Liver (tissue), 8 donors: ENCODE measurements at regions not wholly inside any gene's neighbourhood (a gene's known extent, or its start where the extent isn't known, plus 50 kb on each side); places are given as distances from the start of the nearest gene placed in this dataset.

Source experiments
- DNase-seq: peaks from one replicate; pipeline ENCODE4 v3.0.0-alpha.2; 2017; ENCODE audit warnings: low spot score
- H3K27ac ChIP-seq, 2 donors: one replicate each; pipeline ENCODE4 v1.7.0; 2013; ENCODE audit warnings: inconsistent platforms in 2 of 2, low read length in 2 of 2, control low read depth in 1 of 2, low read depth in 1 of 2, mild to moderate bottlenecking in 1 of 2
- H3K27me3 ChIP-seq, 4 donors: one replicate each; pipeline versions ENCODE4 v1.6.1 to v1.7.0; 2013; ENCODE audit warnings: low read length in 3 of 4, inconsistent platforms in 1 of 4, mild to moderate bottlenecking in 1 of 4, moderate library complexity in 1 of 4; ENCODE audit not compliant: control insufficient read depth in 4 of 4, insufficient read depth in 4 of 4
- H3K36me3 ChIP-seq, 4 donors: one replicate each; pipeline versions ENCODE4 v1.6.1 to v1.7.0; 2013; ENCODE audit warnings: low read length in 3 of 4, mild to moderate bottlenecking in 3 of 4, low read depth in 1 of 4, moderate library complexity in 1 of 4; ENCODE audit not compliant: control insufficient read depth in 4 of 4, insufficient read depth in 3 of 4
- H3K4me1 ChIP-seq, 4 donors: one replicate each; pipeline versions ENCODE4 v1.6.1 to v1.7.0; 2013; ENCODE audit warnings: low read length in 3 of 4, mild to moderate bottlenecking in 3 of 4, moderate library complexity in 1 of 4; ENCODE audit not compliant: control insufficient read depth in 4 of 4, insufficient read depth in 4 of 4
- H3K4me3 ChIP-seq, 3 donors: one replicate each; pipeline versions ENCODE4 v1.6.1 to v1.7.0; 2013; ENCODE audit warnings: low read length in 3 of 3, control low read depth in 1 of 3, low read depth in 1 of 3, mild to moderate bottlenecking in 1 of 3
- H3K9ac ChIP-seq, 2 donors: one replicate each; pipeline ENCODE4 v1.7.0; 2013; ENCODE audit warnings: low read length in 2 of 2, mild to moderate bottlenecking in 2 of 2, moderate library complexity in 2 of 2, control low read depth in 1 of 2, low read depth in 1 of 2
- H3K9me3 ChIP-seq, 4 donors: one replicate each; pipeline versions ENCODE4 v1.6.1 to v1.7.0; 2013; ENCODE audit warnings: low read length in 3 of 4; ENCODE audit not compliant: control insufficient read depth in 4 of 4
- EGR1 ChIP-seq, 2 donors: IDR thresholded peaks; 2 replicates each; pipeline ENCODE4 v1.6.1; 2016 to 2018; ENCODE audit warnings: antibody characterized with exemption in 2 of 2, low read depth in 2 of 2
- FOXA1 ChIP-seq: IDR thresholded peaks from 2 replicates; pipeline ENCODE4 v1.6.1; 2016; ENCODE audit warnings: antibody characterized with exemption
- FOXA2 ChIP-seq: IDR thresholded peaks from 2 replicates; pipeline ENCODE4 v1.6.1; 2016; ENCODE audit warnings: antibody characterized with exemption
- GABPA ChIP-seq, 2 donors: IDR thresholded peaks in 1 of 2; conservative IDR thresholded peaks in 1 of 2; 2 replicates each; pipeline ENCODE4 v1.6.1; 2016; ENCODE audit warnings: antibody characterized with exemption in 2 of 2, mild to moderate bottlenecking in 1 of 2, moderate library complexity in 1 of 2
- HNF4A ChIP-seq, 2 donors: conservative IDR thresholded peaks; 2 replicates each; pipeline ENCODE4 v1.6.1; 2016; ENCODE audit warnings: antibody characterized with exemption in 2 of 2, mild to moderate bottlenecking in 2 of 2
- HNF4G ChIP-seq: IDR thresholded peaks from 2 replicates; pipeline ENCODE4 v1.6.1; 2016; ENCODE audit warnings: antibody characterized with exemption
- JUND ChIP-seq, 2 donors: IDR thresholded peaks; 2 replicates each; pipeline ENCODE4 v1.6.1; 2016; ENCODE audit warnings: antibody characterized with exemption in 2 of 2
- RAD21 ChIP-seq, 2 donors: IDR thresholded peaks; 2 replicates each; pipeline ENCODE4 v1.6.1; 2016; ENCODE audit warnings: antibody characterized with exemption in 2 of 2, mild to moderate bottlenecking in 2 of 2
- RXRA ChIP-seq, 2 donors: IDR thresholded peaks; 2 replicates each; pipeline ENCODE4 v1.6.1; 2017 to 2018; ENCODE audit warnings: antibody characterized with exemption in 2 of 2, mild to moderate bottlenecking in 1 of 2
- SP1 ChIP-seq: IDR thresholded peaks from 2 replicates; pipeline ENCODE4 v1.6.1; 2018; ENCODE audit warnings: antibody characterized with exemption, mild to moderate bottlenecking
- TAF1 ChIP-seq: conservative IDR thresholded peaks from 2 replicates; pipeline ENCODE4 v1.6.1; 2016; ENCODE audit warnings: antibody characterized with exemption, mild to moderate bottlenecking
- YY1 ChIP-seq: IDR thresholded peaks from 2 replicates; pipeline ENCODE4 v1.6.1; 2016; ENCODE audit warnings: antibody characterized with exemption, mild to moderate bottlenecking
- WGBS: extraction: QIAGEN DNeasy Blood & Tissue Kit; methylation state at CpG from one replicate; pipeline ENCODE4 v1.1.7; 2013; 5-methylcytosine and 5-hydroxymethylcytosine counted together
- TF ChIP-seq, protein P1 (sequence below): IDR thresholded peaks from 2 replicates; pipeline ENCODE4 v1.6.1; 2016; ENCODE audit warnings: antibody characterized with exemption
- TF ChIP-seq, protein P2 (sequence below): fragments of 150-350 bp; IDR thresholded peaks from 2 replicates; pipeline ENCODE4 v1.5.1; 2017; ENCODE audit warnings: improper control_type of control experiment, low read depth, low read length; ENCODE audit not compliant: missing input control
- TF ChIP-seq, protein P3 (sequence below): IDR thresholded peaks from 2 replicates; pipeline ENCODE4 v1.6.1; 2016; ENCODE audit warnings: antibody characterized with exemption, mild to moderate bottlenecking
- TF ChIP-seq, protein P4 (sequence below): IDR thresholded peaks from 2 replicates; pipeline ENCODE4 v1.6.1; 2016; ENCODE audit warnings: antibody characterized with exemption
- donor health status: healthy.
- donor health status: healthy.
- donor health status: healthy.
- donor health status: healthy.
- donor health status: healthy.

DNA sequence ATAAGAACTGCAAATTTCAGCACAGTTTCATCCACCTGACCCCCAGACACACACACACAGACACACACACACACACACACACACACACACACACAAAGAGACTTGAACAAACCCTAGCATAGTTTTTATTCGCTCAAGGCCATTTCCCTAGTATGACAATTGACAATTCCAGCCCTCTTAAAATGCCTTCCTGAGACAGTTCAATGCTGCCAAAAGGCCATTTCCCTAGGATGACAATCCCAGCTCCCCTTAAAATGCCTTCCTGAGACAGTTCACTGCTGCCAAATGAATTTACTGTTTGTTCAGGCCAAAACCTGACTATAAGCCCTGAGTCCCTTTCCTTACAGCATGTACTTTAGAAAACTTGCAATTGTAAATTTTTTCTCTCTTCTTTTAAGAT is 259.5 kb upstream of the SLC7A11 start:
- Histone ChIP-seq H3K4me3 (no peak overlapping the region), H3K36me3 (no peaks in the 10 kb centered on the region), H3K27ac (no peak overlapping the region), H3K9ac (no peak overlapping the region), H3K4me1 (no peaks in the 10 kb centered on the region), H3K9me3 (no peaks in the 10 kb centered on the region), H3K27me3 (no peaks in the 10 kb centered on the region)
- WGBS = 82% methylated on average over 1 of the region's 1 CpG
- no peak for DNase-seq
- TF ChIP-seq, protein P1, sequence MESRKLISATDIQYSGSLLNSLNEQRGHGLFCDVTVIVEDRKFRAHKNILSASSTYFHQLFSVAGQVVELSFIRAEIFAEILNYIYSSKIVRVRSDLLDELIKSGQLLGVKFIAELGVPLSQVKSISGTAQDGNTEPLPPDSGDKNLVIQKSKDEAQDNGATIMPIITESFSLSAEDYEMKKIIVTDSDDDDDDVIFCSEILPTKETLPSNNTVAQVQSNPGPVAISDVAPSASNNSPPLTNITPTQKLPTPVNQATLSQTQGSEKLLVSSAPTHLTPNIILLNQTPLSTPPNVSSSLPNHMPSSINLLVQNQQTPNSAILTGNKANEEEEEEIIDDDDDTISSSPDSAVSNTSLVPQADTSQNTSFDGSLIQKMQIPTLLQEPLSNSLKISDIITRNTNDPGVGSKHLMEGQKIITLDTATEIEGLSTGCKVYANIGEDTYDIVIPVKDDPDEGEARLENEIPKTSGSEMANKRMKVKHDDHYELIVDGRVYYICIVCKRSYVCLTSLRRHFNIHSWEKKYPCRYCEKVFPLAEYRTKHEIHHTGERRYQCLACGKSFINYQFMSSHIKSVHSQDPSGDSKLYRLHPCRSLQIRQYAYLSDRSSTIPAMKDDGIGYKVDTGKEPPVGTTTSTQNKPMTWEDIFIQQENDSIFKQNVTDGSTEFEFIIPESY = no peak
- TF ChIP-seq EGR1 (IDR thresholded peaks at IDR 0.05; ENCODE audit: low read depth in 2 of 2) (no peak), SP1 (no peak), GABPA (IDR thresholded peaks at IDR 0.05 in 1 of 2, conservative IDR thresholded peaks at IDR 0.05 in 1 of 2) (no peak), RXRA (IDR thresholded peaks at IDR 0.05) (no peak), HNF4G (no peak), RAD21 (IDR thresholded peaks at IDR 0.05) (no peak), TAF1 (no peak), HNF4A (conservative IDR thresholded peaks at IDR 0.05) (no peak), JUND (IDR thresholded peaks at IDR 0.05) (no peak)
- TF ChIP-seq, protein P2, sequence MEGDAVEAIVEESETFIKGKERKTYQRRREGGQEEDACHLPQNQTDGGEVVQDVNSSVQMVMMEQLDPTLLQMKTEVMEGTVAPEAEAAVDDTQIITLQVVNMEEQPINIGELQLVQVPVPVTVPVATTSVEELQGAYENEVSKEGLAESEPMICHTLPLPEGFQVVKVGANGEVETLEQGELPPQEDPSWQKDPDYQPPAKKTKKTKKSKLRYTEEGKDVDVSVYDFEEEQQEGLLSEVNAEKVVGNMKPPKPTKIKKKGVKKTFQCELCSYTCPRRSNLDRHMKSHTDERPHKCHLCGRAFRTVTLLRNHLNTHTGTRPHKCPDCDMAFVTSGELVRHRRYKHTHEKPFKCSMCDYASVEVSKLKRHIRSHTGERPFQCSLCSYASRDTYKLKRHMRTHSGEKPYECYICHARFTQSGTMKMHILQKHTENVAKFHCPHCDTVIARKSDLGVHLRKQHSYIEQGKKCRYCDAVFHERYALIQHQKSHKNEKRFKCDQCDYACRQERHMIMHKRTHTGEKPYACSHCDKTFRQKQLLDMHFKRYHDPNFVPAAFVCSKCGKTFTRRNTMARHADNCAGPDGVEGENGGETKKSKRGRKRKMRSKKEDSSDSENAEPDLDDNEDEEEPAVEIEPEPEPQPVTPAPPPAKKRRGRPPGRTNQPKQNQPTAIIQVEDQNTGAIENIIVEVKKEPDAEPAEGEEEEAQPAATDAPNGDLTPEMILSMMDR = no peak
- TF ChIP-seq, protein P3, sequence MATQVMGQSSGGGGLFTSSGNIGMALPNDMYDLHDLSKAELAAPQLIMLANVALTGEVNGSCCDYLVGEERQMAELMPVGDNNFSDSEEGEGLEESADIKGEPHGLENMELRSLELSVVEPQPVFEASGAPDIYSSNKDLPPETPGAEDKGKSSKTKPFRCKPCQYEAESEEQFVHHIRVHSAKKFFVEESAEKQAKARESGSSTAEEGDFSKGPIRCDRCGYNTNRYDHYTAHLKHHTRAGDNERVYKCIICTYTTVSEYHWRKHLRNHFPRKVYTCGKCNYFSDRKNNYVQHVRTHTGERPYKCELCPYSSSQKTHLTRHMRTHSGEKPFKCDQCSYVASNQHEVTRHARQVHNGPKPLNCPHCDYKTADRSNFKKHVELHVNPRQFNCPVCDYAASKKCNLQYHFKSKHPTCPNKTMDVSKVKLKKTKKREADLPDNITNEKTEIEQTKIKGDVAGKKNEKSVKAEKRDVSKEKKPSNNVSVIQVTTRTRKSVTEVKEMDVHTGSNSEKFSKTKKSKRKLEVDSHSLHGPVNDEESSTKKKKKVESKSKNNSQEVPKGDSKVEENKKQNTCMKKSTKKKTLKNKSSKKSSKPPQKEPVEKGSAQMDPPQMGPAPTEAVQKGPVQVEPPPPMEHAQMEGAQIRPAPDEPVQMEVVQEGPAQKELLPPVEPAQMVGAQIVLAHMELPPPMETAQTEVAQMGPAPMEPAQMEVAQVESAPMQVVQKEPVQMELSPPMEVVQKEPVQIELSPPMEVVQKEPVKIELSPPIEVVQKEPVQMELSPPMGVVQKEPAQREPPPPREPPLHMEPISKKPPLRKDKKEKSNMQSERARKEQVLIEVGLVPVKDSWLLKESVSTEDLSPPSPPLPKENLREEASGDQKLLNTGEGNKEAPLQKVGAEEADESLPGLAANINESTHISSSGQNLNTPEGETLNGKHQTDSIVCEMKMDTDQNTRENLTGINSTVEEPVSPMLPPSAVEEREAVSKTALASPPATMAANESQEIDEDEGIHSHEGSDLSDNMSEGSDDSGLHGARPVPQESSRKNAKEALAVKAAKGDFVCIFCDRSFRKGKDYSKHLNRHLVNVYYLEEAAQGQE = no peak
- TF ChIP-seq, protein P4, sequence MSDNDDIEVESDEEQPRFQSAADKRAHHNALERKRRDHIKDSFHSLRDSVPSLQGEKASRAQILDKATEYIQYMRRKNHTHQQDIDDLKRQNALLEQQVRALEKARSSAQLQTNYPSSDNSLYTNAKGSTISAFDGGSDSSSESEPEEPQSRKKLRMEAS = no peak

DNA sequence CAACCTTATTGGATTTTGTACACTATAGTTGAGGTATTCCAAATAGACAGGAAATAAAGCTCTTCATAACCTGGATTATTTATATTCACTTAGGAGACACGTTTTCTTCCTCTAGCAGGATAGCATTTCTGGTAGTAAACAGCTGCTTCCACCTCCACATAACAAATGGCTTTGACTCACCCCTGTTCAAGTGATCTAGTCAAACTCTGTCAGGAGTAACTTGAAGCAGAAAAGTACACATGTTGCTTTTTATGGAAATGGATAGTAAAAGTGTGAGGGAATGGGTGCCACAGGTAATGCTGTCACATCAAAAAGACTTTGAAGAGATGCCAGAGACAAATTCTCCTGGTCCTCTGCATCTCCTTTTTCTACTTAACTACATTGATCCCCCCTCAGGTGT is 258.7 kb upstream of the SLC7A11 start:
- H3K4me1 ChIP-seq = no peaks in the 10 kb centered on the region
- H3K4me3 ChIP-seq = no peak overlapping the region
- H3K27ac ChIP-seq = no peak overlapping the region
- H3K9me3 ChIP-seq = no peaks in the 10 kb centered on the region
- TF ChIP-seq HNF4A (conservative IDR thresholded peaks at IDR 0.05) (no peak), HNF4G (no peak), FOXA1 (no peak), SP1 (no peak), FOXA2 (no peak), TAF1 (no peak), RAD21 (IDR thresholded peaks at IDR 0.05) (no peak), RXRA (IDR thresholded peaks at IDR 0.05) (no peak), YY1 (no peak), JUND (IDR thresholded peaks at IDR 0.05) (no peak), GABPA (IDR thresholded peaks at IDR 0.05 in 1 of 2, conservative IDR thresholded peaks at IDR 0.05 in 1 of 2) (no peak)
- TF ChIP-seq, protein P3 = no peak
- no peaks in the 10 kb centered on the region for H3K27me3 ChIP-seq
- no peaks in the 10 kb centered on the region for H3K36me3 ChIP-seq
- no peak for DNase-seq
- H3K9ac ChIP-seq = no peak overlapping the region
- WGBS = 54% methylated on average over 1 of the region's 1 CpG
